NCI-H2029 treated with DMSO at 0.1 percent for 48 hours (cell line): ENCODE measurements at regions not wholly inside any gene's neighbourhood (a gene's known extent, or its start where the extent isn't known, plus 50 kb on each side); places are given as distances from the start of the nearest gene placed in this dataset.

Experiments used
- DNase-seq: peaks from one replicate; lab custom pipeline; 2025; lab: John Stamatoyannopoulos, UW

DNA sequence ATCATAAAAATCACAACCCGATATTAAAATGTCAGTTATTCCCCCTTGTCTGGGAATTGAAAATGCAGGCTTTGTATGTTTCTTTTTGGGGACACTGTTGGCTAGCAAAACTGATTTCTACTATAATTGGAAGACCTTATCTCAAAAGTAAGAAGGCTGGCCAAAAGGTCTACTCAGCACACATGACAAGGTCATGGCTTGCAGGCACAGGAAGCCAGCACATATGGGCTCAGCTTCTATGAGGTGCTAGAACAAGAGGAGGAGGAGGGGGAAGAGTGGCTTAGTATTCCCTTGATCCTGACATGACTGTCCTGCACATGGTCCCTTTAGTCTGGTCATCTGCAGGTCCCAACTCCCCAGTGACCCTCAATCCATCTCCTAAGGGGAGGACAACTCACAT lies 681.2 kb downstream of the SQOR start:
- no peak for DNase-seq

GRCh38 chr15:46317029-46317428 lies 682.2 kb downstream of the SQOR start:
- DNase-seq, result no peak

DNA sequence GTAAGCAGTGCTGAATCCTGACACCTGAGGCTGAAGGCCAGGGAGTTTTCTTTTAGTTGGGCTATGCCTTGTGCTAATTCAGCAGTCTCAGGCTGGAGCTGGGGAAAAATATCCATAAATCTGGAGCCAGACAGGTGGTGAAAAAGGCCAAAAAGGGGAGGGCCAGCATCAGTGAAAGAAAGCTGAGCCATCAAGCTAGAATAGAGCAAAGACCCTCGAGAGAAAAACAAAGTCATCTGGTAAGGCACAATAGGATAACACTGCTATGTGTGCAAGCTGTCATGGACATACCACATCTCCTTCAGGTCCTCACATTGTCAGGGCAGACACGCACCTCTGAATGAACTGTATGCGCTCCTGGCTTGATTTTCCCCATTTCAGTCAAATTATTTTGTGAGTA lies 687.9 kb downstream of the SQOR start:
- DNase-seq, result no peak

DNA sequence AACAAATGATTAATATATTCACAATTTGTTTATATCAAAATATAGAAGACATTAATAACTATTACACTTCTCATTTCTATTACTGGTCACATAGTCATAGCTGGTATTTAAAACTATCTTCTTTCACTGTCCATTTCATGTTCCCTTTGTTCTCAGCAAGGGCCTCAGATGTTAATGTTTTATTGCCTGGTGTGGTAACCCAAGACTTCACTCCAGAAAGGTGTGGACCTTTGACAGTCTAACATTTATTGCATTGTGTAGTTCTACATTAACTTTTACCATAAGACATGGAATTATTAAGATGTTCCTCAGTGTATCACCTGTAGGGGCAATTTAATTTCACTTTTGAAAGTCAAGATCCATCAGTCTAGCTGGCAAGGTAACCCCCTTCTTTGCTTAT lies 691.3 kb downstream of the SQOR start:
- no peak for DNase-seq

DNA sequence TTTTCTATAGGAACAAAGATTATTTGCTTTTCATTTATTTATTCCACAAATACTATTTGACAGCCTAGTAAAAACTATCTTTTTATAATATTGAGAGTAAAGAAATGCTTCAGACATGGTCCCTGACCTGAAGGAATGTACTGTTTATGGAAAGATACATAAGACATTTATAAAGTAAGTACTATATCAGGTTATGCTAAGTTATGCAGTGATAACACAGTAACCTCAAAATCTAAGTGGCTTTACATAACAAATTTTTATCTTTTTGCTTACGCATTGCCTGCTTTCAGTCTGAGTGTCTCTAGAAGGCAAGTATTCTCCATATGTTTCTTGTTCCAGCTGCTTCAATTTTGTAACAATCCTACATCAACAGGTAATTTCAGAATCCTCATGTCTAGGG lies 694.0 kb downstream of the SQOR start:
- no peak for DNase-seq

- DNase-seq, result no peak
These were observed 695.0 kb downstream of the SQOR start for GRCh38 chr15:46329876-46330275.

DNA sequence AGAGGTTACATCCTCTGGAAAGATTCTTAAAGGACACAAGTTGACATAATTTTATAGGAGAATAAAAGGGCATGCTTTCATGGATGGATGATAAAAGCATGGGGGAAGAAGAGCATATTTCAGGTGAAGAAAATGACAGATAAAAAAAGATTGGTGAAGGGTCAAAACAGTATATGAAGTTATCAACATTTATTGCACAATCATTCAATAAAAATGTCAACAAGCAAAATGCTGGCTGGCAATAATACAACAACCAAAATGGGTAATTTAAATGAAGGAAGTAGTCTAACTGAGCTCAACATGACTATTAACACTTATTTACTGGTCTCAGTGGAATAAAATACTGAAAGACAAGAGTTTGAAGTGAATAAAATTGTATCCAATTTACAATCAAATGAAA lies 696.7 kb downstream of the SQOR start:
- DNase-seq, result no peak

GRCh38 chr15:46343196-46343935 lies 708.5 kb downstream of the SQOR start:
- DNase-seq, result no peak

GRCh38 chr15:46344115-46344724 lies 709.4 kb downstream of the SQOR start:
- DNase-seq, result no peak

DNA sequence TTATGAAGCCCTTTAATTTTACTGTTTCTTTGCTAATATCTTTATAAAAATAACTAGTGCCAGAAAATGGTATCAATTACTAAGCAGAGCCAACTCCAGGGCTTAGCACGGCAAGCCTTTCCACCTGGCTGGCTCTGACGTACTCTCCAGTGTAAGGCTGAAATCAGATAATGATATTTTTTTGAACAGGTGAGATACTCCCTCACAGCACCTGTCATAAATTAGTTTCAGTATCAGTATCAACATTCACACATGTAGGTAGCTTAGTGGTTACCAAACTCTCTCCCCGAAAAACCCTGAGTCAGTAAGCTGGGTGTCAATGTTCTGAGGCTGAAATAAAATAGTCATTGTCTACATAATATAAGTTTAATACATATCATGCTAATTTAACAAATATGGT lies 710.1 kb downstream of the SQOR start:
- DNase-seq, result no peak

DNA sequence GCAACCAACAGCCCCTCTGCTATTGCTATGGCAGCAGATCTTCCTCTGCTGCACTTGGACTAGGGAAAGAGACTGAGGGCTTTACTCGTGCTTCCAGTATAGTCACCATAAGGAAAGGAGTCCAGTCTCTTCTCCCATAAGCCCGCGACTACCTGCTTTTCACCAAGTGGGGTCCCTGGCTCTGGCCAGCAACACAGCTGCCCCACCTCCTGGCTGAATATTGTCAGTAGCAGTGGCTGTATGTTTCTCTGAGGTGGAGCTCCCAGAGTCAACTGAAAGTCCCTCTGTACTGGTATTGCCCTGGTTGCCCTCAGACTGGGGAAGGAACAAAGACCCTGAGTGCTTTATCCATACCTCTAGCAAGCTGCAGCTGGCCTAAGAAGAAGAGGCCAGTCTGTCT lies 719.6 kb downstream of the SQOR start:
- no peak for DNase-seq

- no peak for DNase-seq
These were observed 730.7 kb downstream of the SQOR start for GRCh38 chr15:46365572-46365971.

DNA sequence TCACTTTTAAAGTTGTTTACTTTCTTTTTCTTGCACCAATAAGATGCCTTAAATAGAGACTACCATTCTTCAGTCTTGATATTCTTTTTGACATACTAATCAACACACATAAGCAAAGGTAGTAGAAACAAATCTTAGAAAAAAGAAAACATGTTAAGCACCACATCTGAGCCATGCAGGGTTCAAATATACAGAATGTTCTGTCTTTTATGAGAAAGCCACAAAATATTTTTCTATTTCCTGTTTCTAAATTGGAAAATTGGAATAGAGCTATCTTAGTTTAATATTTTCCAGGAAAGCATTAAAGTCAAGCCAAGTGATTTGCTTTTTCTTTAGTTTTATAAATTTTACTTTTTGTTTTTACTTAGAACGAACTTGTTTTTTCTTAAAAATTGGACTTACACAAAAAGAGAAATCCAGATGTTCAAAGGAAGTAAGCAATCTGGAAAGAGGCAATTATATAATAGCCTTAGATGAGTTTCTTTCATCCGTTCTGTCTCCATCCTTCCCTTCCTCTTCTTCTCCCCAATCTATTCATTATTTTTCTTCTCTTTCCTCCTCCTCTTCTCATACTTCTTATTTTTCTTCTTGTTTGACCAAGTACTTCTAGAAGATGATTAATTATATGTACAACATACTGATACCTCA lies 731.7 kb downstream of the SQOR start:
- no peak for DNase-seq

- DNase-seq, result no peak
These were observed 749.1 kb downstream of the SQOR start for GRCh38 chr15:46383978-46384377.

DNA sequence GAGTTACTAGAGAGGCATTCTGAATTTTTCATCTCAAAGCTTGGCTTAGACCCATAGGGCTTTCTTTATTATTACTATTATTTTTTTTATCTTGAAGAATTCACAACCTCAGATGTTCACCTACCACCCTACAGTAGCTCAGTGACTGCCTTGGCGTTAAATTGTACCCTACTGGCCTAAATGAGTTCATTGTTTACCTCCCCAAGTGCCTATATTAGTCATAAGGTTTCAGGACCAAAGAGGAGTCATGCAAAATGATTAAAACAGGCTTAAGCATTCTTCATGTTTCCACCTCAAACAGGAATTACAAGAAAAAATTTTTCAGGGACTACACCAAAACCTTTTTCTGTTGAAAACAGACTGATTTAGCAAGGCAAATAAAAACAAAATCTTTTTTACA lies 751.5 kb downstream of the SQOR start:
- DNase-seq, result no peak

- DNase-seq, result no peak
These were observed 754.9 kb downstream of the SQOR start for GRCh38 chr15:46389739-46390138.

DNA sequence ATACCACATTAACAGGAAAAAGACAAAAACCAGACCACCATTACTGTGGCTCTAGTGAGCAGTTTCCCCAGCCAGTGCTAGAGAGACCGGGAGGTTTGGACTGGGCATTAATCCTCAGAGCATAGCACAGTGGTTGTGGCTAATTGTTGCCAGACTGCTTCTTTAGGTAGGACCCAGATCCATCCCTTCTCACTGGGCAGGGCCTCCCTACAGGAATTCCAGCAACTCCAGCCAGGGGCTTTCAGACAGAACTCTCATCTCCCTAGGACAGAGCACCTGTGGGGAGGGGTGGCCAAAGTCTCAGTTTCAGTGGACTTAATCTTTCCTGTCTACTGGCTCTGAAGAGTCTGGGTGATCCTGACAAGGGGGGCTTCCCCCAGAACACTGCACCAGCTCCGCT lies 759.6 kb downstream of the SQOR start:
- no peak for DNase-seq

- no peak for DNase-seq
These were observed 773.5 kb downstream of the SQOR start for GRCh38 chr15:46408312-46408711.

DNA sequence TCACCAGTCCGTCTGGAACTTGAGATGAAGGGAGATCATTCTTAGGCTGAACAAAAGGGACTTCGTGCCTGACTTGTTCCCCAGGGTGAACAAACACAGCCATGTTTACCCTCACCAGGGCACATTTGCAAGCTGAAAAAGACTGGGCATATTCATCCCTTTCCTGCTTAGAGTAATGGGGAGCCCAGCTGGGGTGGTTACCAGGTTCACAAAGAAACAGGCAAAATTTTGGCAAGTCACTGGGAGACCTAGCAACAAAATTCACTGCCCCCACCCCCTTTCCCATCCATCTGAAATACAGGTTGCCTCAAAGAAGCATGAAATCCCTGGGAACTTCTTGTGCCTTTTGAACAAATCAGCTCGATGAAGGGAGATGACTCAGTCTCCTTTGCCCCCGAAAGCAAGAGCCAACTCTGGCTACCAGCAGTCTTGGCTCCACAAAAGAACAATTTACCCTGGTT lies 775.0 kb downstream of the SQOR start:
- DNase-seq, result no peak

GRCh38 chr15:46410705-46411104 lies 775.9 kb downstream of the SQOR start:
- DNase-seq, result no peak

GRCh38 chr15:46411900-46412299 lies 777.1 kb downstream of the SQOR start:
- no peak for DNase-seq

DNA sequence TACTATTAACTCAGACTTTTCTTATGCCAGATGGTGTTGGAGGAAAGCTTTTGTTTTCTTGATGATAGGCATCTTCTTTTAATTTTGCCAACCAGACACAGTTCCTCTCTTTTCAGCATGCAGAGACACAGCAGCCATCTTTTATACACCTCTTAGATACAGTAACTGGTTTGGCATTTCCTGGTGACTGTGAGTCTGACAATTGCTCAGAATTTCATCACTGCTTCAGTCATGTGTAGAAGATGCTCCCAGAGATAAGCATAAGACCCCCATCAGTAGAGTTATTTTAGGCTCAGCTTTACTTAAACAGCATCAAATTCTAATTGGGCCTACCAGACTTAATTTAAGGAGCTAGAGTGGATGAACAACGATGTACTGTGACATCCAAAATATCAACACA lies 779.0 kb downstream of the SQOR start:
- no peak for DNase-seq

- DNase-seq, result no peak
These were observed 781.7 kb downstream of the SQOR start for GRCh38 chr15:46416544-46416943.
